ENCODE measurements at regions not wholly inside any gene's neighbourhood (a gene's known extent, or its start where the extent isn't known, plus 50 kb on each side); places are given as distances from the start of the nearest gene placed in this dataset.
"Not testable (repeated sequence)": the region's sequence is repeated elsewhere in the genome, so short reads cannot be mapped to it uniquely, and the experiment has no call there.

GRCh38 chr9:115401756-115402327 is 283.9 kb upstream of the TNC start:
- no peak for DNase-seq (ENCODE audit: low spot score)

- DNase-seq (ENCODE audit: low spot score), result no peak
Measured at GRCh38 chr9:115403753-115404152, 285.8 kb upstream of the TNC start.

- no peak for DNase-seq (ENCODE audit: low spot score)
Measured at GRCh38 chr9:115404311-115404710, 286.4 kb upstream of the TNC start.

- no peak for DNase-seq (ENCODE audit: low spot score)
Measured at GRCh38 chr9:115411516-115411915, 293.6 kb upstream of the TNC start.

- no peak for DNase-seq (ENCODE audit: low spot score)
Measured at GRCh38 chr9:115411993-115412452, 294.1 kb upstream of the TNC start.

GRCh38 chr9:115412656-115413055 is 294.7 kb upstream of the TNC start:
- no peak for DNase-seq (ENCODE audit: low spot score)

GRCh38 chr9:115413304-115413703 is 295.3 kb upstream of the TNC start:
- no peak for DNase-seq (ENCODE audit: low spot score)

GRCh38 chr9:115413766-115414382 is 295.9 kb upstream of the TNC start:
- no peak for DNase-seq (ENCODE audit: low spot score)

- no peak for DNase-seq (ENCODE audit: low spot score)
Measured at GRCh38 chr9:115414561-115414960, 296.6 kb upstream of the TNC start.

GRCh38 chr9:115415450-115415849 is 297.5 kb upstream of the TNC start:
- no peak for DNase-seq (ENCODE audit: low spot score)

- no peak for DNase-seq (ENCODE audit: low spot score)
Measured at GRCh38 chr9:115416299-115416698, 298.3 kb upstream of the TNC start.

GRCh38 chr9:115418181-115418580 is 300.2 kb upstream of the TNC start:
- not testable (repeated sequence) for DNase-seq (ENCODE audit: low spot score)

GRCh38 chr9:115422932-115423440 is 305.0 kb upstream of the TNC start:
- no peak for DNase-seq (ENCODE audit: low spot score)

GRCh38 chr9:115423646-115424045 is 305.7 kb upstream of the TNC start:
- DNase-seq (ENCODE audit: low spot score), result no peak

- DNase-seq (ENCODE audit: low spot score), result no peak
Measured at GRCh38 chr9:115425601-115426000, 307.6 kb upstream of the TNC start.

GRCh38 chr9:115437418-115437817 is 319.5 kb upstream of the TNC start:
- no peak for DNase-seq (ENCODE audit: low spot score)

GRCh38 chr9:115439641-115440040 is 321.7 kb upstream of the TNC start:
- DNase-seq (ENCODE audit: low spot score), result no peak

GRCh38 chr9:115442054-115442453 is 324.1 kb upstream of the TNC start:
- DNase-seq (ENCODE audit: low spot score), result no peak

GRCh38 chr9:115443890-115444289 is 325.9 kb upstream of the TNC start:
- DNase-seq (ENCODE audit: low spot score), result no peak

GRCh38 chr9:115444959-115445358 is 327.0 kb upstream of the TNC start:
- DNase-seq (ENCODE audit: low spot score), result no peak

- DNase-seq (ENCODE audit: low spot score), result no peak
Measured at GRCh38 chr9:115445655-115446054, 327.7 kb upstream of the TNC start.

GRCh38 chr9:115456515-115456914 is 338.6 kb upstream of the TNC start:
- DNase-seq (ENCODE audit: low spot score), result no peak

- no peak for DNase-seq (ENCODE audit: low spot score)
Measured at GRCh38 chr9:115461280-115461679, 343.3 kb upstream of the TNC start.

GRCh38 chr9:115462623-115463022 is 344.7 kb upstream of the TNC start:
- DNase-seq (ENCODE audit: low spot score), result no peak

Measured in LoVo (cell line).